NCI-H748 (cell line): ENCODE measurements at regions not wholly inside any gene's neighbourhood (a gene's known extent, or its start where the extent isn't known, plus 50 kb on each side); places are given as distances from the start of the nearest gene placed in this dataset.
"Not testable (repeated sequence)": the region's sequence is repeated elsewhere in the genome, so short reads cannot be mapped to it uniquely, and the experiment has no call there.

Experiments
- DNase-seq: peaks from one replicate; lab custom pipeline; 2025; ENCODE audit not compliant: unreplicated experiment; lab: John Stamatoyannopoulos, UW

GRCh38 chr12:34402228-34402898 is 380.1 kb downstream of the ALG10 start:
- peak; percentile 22 for DNase-seq

DNA sequence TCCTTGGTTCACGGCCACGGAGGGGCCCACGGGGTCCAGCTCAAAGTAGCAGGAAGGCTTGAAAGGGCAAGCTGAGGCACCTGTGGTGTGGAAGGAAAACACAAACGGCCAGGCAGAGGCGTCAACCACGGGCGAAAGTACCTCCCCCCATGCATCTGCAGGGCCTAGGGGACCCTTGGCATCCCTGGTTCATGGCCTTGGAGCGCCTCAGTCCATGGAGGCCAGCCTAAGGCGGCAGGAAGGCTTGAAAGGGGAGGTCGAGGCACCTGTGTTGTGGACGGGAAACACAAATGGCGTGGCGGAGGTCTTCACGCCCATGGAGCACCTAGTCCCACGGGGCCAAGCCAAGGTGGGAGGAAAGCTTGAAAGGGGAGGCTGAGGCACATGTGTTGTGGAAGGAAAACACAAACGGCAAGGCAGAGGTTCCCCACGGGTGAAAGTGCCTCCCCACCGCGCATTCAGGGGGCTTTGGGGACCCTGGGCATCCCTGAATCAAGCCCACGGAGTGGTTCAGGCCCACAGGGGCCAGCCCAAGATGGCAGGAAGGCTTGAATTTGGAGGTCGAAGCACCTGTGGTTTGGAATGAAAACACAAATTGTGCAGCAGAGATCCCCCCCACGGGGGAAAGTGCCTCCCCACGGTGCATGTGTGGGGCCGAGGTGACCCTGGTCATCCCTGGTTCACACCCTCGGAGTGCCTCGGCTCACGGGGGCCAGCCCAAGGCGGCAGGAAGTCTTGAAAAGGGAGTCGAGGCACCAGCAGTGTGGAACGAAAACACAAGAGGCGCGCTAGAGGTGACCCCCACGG is 380.8 kb downstream of the ALG10 start:
- no peak for DNase-seq

- no peak for DNase-seq
Observed at GRCh38 chr12:34403706-34404376, 381.5 kb downstream of the ALG10 start.

DNA sequence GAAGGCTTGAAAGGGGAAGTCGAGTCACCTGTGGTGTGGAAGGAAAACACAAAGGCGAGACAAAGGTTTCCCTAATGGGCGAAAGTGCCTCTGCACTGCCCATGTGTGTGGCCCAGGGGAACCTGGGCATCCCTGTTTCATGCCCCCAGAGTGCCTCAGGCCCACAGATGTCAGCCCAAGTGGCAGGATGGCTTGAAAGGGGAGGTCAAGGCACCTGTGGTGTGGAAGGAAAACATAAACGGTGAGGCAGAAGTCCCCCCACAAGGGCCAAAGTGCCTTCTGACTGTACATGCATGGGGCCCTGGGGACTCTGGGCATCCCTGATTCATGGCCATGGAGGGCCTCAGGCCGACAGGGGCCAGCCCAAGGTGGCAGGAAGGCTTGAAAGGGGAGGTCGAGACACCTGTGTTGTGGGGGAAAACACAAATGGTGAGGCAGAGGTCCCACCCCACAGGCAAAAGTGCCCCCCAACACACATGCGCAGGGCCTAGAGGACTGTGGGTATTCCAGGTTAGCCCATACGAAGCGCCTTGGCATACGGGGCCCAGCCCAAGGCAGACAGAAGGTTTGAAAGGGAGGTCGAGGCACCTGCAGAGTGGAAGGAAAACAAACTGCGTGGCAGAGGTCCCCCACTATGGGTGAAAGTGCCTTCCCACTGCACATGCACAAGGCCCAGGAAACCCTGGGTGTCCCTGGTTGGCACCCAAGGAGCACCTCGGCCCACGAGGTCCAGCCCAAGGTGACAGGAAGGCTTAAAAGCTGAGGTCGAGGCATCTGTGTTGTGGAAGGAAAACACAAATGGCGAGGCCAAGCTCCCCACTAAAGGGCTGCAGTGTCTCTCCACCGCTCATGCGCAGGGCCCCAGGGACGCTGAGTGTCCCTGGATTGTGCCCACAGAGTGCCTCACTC is 382.3 kb downstream of the ALG10 start:
- DNase-seq, result no peak

DNA sequence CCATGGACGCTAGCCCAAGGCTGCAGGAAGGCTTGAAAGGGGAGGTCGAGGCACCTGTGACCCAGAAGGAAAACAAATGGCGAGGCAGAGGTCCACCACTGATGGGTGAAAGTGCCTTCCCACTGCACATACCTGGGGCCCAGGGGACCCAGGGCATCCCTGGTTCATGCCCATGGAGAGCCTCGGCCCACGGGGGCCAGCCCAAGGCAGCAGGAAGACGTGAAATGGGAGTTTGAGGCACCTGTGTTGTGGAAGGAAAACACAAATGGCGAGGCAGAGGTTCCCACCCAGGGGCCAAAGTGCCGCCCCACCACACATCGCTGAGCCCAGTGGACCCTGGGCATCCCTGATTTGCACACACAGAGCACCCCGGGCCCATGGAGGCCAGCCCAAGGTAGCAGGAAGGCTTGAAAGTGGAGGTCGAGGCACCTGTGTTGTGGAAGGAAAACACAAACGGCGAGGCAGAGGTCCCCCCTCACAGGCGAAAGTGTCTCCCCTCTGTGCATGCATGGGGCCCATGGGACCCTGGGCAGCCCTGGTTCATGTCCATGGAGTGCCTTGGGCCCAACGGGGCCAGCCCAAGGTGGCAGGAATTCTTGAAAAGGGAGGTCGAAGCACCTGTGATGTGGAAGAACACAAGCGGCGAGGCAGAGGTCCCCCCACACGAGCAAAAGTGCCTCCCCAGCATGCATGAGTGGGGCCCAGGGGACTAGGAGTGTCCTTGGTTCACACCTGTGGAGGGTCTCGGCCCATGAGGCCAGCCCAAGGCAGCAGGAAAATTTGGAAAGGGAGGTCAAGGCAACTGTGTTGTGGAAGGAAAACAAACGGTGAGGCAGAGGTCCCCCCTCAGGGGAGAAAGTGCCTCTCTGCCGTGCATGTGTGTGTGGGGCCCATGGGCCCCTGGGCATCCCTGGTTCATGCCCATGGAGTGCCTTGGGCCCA is 383.3 kb downstream of the ALG10 start:
- no peak for DNase-seq

DNA sequence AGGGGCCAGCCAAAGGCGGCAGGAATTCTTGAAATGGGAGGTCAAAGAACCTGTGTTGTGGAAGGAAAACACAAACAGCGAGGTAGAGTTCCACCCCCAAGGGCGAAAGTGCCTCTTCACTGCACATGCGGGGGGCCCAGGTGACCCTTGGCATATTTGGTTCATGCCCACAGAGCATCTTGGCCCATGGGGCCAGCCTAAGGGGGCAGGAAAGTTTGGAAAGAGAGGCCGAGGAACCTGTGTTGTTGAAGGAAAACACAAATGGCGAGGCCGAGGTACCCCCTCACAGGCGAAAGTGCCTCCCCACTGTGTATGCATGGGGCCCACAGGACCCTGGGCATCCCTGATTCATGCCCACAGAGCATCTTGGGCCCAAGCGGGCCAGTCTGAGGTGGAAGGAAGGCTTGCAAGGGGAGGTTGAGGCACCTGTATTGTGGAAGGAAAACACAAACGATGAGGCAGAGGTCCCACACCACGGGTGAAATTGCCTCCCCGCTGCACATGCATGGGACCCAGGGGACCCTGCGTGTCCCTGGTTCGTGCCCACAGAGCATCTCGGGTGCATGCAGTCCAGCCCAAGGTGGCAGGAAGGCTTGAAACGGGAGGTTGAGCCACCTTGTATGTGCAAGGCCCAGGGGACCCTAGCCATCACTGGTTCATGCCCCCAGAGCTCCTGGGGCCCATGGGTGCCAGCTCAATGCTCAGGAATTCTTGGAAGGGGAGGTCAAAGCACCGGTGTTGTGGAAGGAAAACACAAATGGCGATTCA is 384.1 kb downstream of the ALG10 start:
- DNase-seq, result no peak

DNA sequence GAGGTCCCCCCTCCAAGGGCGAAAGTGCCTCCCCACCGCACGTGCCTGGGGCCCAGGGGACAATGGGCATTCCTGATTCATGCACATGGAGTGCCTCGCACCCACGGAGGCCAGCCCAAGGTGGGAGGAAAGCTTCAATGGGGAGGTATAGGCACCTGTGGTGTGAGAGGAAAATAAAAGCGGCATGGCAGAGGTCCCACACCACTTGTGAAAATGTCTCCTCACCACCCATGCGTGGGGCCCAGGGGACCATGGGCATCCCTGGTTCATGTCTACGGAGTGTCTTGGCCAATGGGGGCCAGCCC is 384.7 kb downstream of the ALG10 start:
- no peak for DNase-seq

DNA sequence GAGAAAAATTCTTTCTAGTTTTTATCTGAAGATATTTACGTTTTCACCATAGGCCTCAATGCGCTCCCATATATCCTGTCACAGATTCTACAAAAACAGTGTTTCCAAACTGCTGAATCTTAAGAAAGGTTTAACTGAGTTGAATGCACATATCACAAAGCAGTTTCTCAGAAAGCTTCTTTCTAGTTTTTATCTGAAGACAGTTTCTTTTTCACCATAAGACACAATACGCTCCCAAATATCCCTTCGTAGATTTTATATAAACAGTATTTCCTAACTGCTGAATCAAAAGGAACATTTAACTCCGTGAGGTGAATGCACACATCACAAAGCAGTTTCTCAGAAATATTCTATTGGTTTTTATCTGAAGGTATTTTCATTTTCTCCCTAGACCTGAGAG is 385.5 kb downstream of the ALG10 start:
- no peak for DNase-seq

GRCh38 chr12:34431509-34431908 is 409.2 kb downstream of the ALG10 start:
- not testable (repeated sequence) for DNase-seq
